Parathyroid adenoma (tissue), 2 donors: ENCODE measurements at regions not wholly inside any gene's neighbourhood (a gene's known extent, or its start where the extent isn't known, plus 50 kb on each side); places are given as distances from the start of the nearest gene placed in this dataset.

Experiments
- H2AFZ ChIP-seq: fragments of 300-600 bp; sonication (generic); one replicate; pipeline ENCODE4 v1.7.0; 2017; ENCODE audit warnings: antibody characterized with exemption, mild to moderate bottlenecking
- H3K27ac ChIP-seq: fragments of 300-600 bp; sonication (generic); one replicate; pipeline ENCODE4 v1.7.0; 2017
- H3K27me3 ChIP-seq: fragments of 300-600 bp; sonication (generic); one replicate; pipeline ENCODE4 v1.7.0; 2017; ENCODE audit warnings: low read length; ENCODE audit not compliant: control insufficient read depth, insufficient read depth
- H3K36me3 ChIP-seq: fragments of 300-600 bp; sonication (generic); one replicate; pipeline ENCODE4 v1.7.0; 2017; ENCODE audit warnings: low read length; ENCODE audit not compliant: control insufficient read depth, insufficient read depth
- H3K4me1 ChIP-seq: fragments of 300-600 bp; sonication (generic); one replicate; pipeline ENCODE4 v1.7.0; 2017; ENCODE audit warnings: control low read depth
- H3K4me2 ChIP-seq: fragments of 300-600 bp; sonication (generic); one replicate; pipeline ENCODE4 v1.7.0; 2017; ENCODE audit warnings: low read length
- H3K4me3 ChIP-seq: fragments of 300-600 bp; sonication (generic); one replicate; pipeline ENCODE4 v1.7.0; 2017; ENCODE audit warnings: low read depth, low read length
- H3K79me2 ChIP-seq: fragments of 300-600 bp; sonication (generic); one replicate; pipeline ENCODE4 v1.7.0; 2017; ENCODE audit warnings: control low read depth
- H3K9ac ChIP-seq: fragments of 300-600 bp; sonication (generic); one replicate; pipeline ENCODE4 v1.7.0; 2017; ENCODE audit warnings: mild to moderate bottlenecking
- H3K9me3 ChIP-seq: fragments of 300-600 bp; sonication (generic); one replicate; pipeline ENCODE4 v1.7.0; 2017; ENCODE audit warnings: low read length; ENCODE audit not compliant: control insufficient read depth
- CTCF ChIP-seq: fragments of 300-600 bp; sonication (generic); IDR thresholded peaks from one replicate; pipeline ENCODE4 v1.7.0; 2017; ENCODE audit warnings: antibody characterized with exemption, mild to moderate bottlenecking
- donor health status: primary hyperparathyroidism.

- Histone ChIP-seq H2AFZ (no peak overlapping the region), H3K4me3 (no peak overlapping the region), H3K9ac (no peak overlapping the region), H3K27me3 (no peaks in the 10 kb centered on the region), H3K9me3 (no peaks in the 10 kb centered on the region), H3K79me2 (no peaks in the 10 kb centered on the region), H3K27ac (no peak overlapping the region), H3K4me2 (no peak overlapping the region), H3K36me3 (no peaks in the 10 kb centered on the region), H3K4me1 (no peaks in the 10 kb centered on the region)
- no peak for TF ChIP-seq CTCF
Measured at GRCh38 chr2:155662224-155662623, 670.3 kb downstream of the NR4A2 start.

GRCh38 chr2:155653176-155653575 lies 679.3 kb downstream of the NR4A2 start:
- Histone ChIP-seq H3K36me3 (no peaks in the 10 kb centered on the region), H2AFZ (no peak overlapping the region), H3K79me2 (no peaks in the 10 kb centered on the region), H3K4me3 (no peak overlapping the region), H3K27me3 (no peaks in the 10 kb centered on the region), H3K9ac (no peak overlapping the region), H3K4me2 (no peak overlapping the region), H3K9me3 (no peaks in the 10 kb centered on the region), H3K4me1 (no peaks in the 10 kb centered on the region), H3K27ac (no peak overlapping the region)
- TF ChIP-seq CTCF = no peak

GRCh38 chr2:155651851-155652250 lies 680.7 kb downstream of the NR4A2 start:
- H3K4me1 ChIP-seq = no peaks in the 10 kb centered on the region
- H3K27ac ChIP-seq = no peak overlapping the region
- no peak overlapping the region for H3K4me2 ChIP-seq
- no peaks in the 10 kb centered on the region for H3K9me3 ChIP-seq
- H3K27me3 ChIP-seq = no peaks in the 10 kb centered on the region
- H2AFZ ChIP-seq = no peak overlapping the region
- no peak overlapping the region for H3K9ac ChIP-seq
- no peak for TF ChIP-seq CTCF
- no peaks in the 10 kb centered on the region for H3K36me3 ChIP-seq
- no peaks in the 10 kb centered on the region for H3K79me2 ChIP-seq
- H3K4me3 ChIP-seq = no peak overlapping the region

GRCh38 chr2:155645791-155646190 lies 686.7 kb downstream of the NR4A2 start:
- Histone ChIP-seq H3K4me2 (no peak overlapping the region), H3K9ac (no peak overlapping the region), H3K4me1 (no peaks in the 10 kb centered on the region), H3K27ac (no peak overlapping the region), H3K36me3 (no peaks in the 10 kb centered on the region), H3K9me3 (no peaks in the 10 kb centered on the region), H3K79me2 (no peaks in the 10 kb centered on the region), H3K4me3 (no peak overlapping the region), H3K27me3 (no peaks in the 10 kb centered on the region), H2AFZ (no peak overlapping the region)
- TF ChIP-seq CTCF = no peak

- Histone ChIP-seq H3K4me2 (no peak overlapping the region), H3K36me3 (no peaks in the 10 kb centered on the region), H3K9ac (no peak overlapping the region), H3K27ac (no peak overlapping the region), H3K27me3 (no peaks in the 10 kb centered on the region), H3K4me3 (no peak overlapping the region), H2AFZ (no peak overlapping the region), H3K9me3 (no peaks in the 10 kb centered on the region), H3K79me2 (no peaks in the 10 kb centered on the region), H3K4me1 (no peaks in the 10 kb centered on the region)
- TF ChIP-seq CTCF = no peak
Measured at GRCh38 chr2:155643056-155643775, 689.3 kb downstream of the NR4A2 start.
